Activated B cell treated with CpG ODN at 0.5 μM for 24 hours (primary cell): ENCODE measurements at regions not wholly inside any gene's neighbourhood (a gene's known extent, or its start where the extent isn't known, plus 50 kb on each side); places are given as distances from the start of the nearest gene placed in this dataset.

Experiments
- ATAC-seq: fragments of 200-7000 bp; cut with Tn5 transposase; one replicate; pipeline ENCODE4 v1.10.0; 2021; ENCODE audit warnings: low read depth, mild to moderate bottlenecking, moderate library complexity
- CTCF ChIA-PET: fragments of 350-600 bp; sonication (Branson Sonifier 250); formaldehyde crosslinking; loops from one replicate; lab custom pipeline; 2021; ENCODE audit warnings: antibody characterized with exemption; lab: Charles Lee
- POLR2A ChIA-PET: fragments of 350-600 bp; sonication (Branson Sonifier 250); formaldehyde crosslinking; loops from one replicate; lab custom pipeline; 2021; ENCODE audit warnings: antibody characterized with exemption; lab: Charles Lee
- DNase-seq: peaks from one replicate; pipeline ENCODE4 v3.0.0; 2022
- H3K27ac Mint-ChIP-seq: one replicate; pipeline ENCODE4 v1.8.0; 2020; ENCODE audit warnings: mixed read lengths
- H3K27me3 Mint-ChIP-seq: one replicate; pipeline ENCODE4 v1.8.0; 2021; ENCODE audit warnings: mixed read lengths
- H3K36me3 Mint-ChIP-seq: one replicate; pipeline ENCODE4 v1.8.0; 2021; ENCODE audit warnings: low read depth, mixed read lengths
- H3K4me1 Mint-ChIP-seq: one replicate; pipeline ENCODE4 v1.8.0; 2021; ENCODE audit warnings: mixed read lengths
- H3K4me3 Mint-ChIP-seq: one replicate; pipeline ENCODE4 v1.8.0; 2020; ENCODE audit warnings: mild to moderate bottlenecking, mixed read lengths
- H3K9me3 Mint-ChIP-seq: one replicate; pipeline ENCODE4 v1.8.0; 2020; ENCODE audit warnings: mixed read lengths
- intact Hi-C: fragments of 100-400 bp; cut with micrococcal nuclease; formaldehyde crosslinking; loops from one replicate; pipeline ENCODE4 v1.15.1; 2024
- TF ChIP-seq, protein P1 (sequence below): fragments of 200-600 bp; IDR thresholded peaks from one replicate; pipeline ENCODE4 v1.8.0; 2022; ENCODE audit warnings: antibody characterized with exemption, mild to moderate bottlenecking

DNA sequence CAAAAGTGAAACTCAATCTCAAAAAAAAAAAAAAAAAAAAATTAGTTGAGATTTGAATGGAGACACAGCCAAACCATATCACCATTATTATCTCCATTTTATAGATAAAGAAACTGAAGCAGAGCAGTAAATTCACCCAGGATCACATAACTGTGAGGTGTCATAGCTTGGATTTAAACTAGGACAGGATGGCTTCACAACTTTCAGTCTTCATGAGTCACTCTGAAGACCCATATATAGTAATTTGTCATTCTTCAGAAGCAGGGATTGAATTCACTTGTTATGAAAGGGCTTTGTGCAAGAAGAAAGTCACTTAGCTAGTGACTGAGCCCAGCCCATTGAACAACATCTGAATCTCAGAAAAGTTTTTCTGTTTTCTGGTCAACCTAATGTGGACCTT lies 60.5 kb upstream of the LRIG1 start:
- ChIA-PET POLR2A (interaction anchor here (0.7 kb wide), 1 partner anchor 13 kb away, joined by 9 read pairs; no protein-coding TSS in a partner anchor), CTCF (no interaction called here)
- Mint-ChIP-seq H3K36me3 (no peaks in the 10 kb centered on the region), H3K27me3 (peaks cover 19% of the 10 kb centered on the region), H3K27ac (no peak overlapping the region), H3K9me3 (peaks cover 9% of the 10 kb centered on the region), H3K4me3 (no peak overlapping the region), H3K4me1 (no peaks in the 10 kb centered on the region)
- ATAC-seq (no peak), DNase-seq (no peak)
- intact Hi-C loops: no loop called here
- TF ChIP-seq, protein P1, sequence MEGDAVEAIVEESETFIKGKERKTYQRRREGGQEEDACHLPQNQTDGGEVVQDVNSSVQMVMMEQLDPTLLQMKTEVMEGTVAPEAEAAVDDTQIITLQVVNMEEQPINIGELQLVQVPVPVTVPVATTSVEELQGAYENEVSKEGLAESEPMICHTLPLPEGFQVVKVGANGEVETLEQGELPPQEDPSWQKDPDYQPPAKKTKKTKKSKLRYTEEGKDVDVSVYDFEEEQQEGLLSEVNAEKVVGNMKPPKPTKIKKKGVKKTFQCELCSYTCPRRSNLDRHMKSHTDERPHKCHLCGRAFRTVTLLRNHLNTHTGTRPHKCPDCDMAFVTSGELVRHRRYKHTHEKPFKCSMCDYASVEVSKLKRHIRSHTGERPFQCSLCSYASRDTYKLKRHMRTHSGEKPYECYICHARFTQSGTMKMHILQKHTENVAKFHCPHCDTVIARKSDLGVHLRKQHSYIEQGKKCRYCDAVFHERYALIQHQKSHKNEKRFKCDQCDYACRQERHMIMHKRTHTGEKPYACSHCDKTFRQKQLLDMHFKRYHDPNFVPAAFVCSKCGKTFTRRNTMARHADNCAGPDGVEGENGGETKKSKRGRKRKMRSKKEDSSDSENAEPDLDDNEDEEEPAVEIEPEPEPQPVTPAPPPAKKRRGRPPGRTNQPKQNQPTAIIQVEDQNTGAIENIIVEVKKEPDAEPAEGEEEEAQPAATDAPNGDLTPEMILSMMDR: no peak

DNA sequence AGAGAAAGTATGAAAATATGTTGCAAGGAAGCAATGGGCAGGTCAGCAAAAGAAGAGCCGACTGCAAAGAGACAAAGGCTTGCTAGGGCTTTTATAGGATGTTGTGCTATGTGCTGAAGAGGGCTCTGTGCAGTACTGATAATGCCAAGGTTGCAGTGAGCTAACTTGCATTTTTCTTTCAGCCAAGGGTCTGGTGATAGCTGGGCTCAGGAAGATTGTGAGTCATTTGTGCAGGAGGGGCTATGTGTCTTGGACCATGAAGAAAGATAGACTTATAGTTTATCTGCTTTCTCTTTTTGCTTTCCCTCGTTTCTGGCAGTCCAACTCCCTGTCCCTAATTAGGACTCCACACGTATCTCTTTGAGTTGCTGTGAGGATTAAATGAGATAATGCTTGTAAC lies 64.5 kb upstream of the LRIG1 start:
- no peak for ATAC-seq
- ChIA-PET POLR2A (no interaction called here), CTCF (no interaction called here)
- Mint-ChIP-seq H3K36me3 (no peaks in the 10 kb centered on the region), H3K27me3 (peaks cover 24% of the 10 kb centered on the region), H3K4me1 (no peaks in the 10 kb centered on the region), H3K4me3 (no peak overlapping the region), H3K9me3 (peaks cover 15% of the 10 kb centered on the region), H3K27ac (no peak overlapping the region)
- TF ChIP-seq, protein P1: no peak
- DNase-seq: no peak
- intact Hi-C loops: no loop called here

DNA sequence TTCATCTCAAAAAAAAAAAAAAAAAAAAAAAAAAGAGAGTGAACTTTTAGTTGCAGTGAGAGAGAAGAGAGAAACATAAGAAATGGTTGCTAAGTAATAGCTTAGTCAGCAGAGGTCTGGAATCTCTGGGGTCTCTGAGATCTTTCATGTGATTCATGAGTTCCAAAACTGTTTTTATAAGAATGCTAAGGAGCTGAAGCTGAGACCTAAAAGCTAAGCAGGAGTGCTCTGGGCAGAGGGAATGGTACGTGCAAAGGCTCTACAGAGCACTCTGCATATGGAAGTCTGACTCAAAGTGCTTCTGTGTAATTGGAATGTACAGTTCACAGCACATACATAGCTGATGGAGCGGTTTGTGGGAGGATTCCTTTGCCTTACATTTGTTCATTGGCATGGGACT lies 66.3 kb upstream of the LRIG1 start:
- DNase-seq (no peak), ATAC-seq (no peak)
- Mint-ChIP-seq H3K36me3 (no peaks in the 10 kb centered on the region), H3K4me3 (no peak overlapping the region), H3K4me1 (no peaks in the 10 kb centered on the region), H3K27me3 (peaks cover 26% of the 10 kb centered on the region), H3K9me3 (peaks cover 11% of the 10 kb centered on the region), H3K27ac (no peak overlapping the region)
- CTCF ChIA-PET: no interaction called here
- POLR2A ChIA-PET: interaction anchor here (0.7 kb wide), 1 partner anchor 1039 kb away, joined by 8 read pairs; no protein-coding TSS in a partner anchor
- intact Hi-C loops: no loop called here
- TF ChIP-seq, protein P1: no peak

DNA sequence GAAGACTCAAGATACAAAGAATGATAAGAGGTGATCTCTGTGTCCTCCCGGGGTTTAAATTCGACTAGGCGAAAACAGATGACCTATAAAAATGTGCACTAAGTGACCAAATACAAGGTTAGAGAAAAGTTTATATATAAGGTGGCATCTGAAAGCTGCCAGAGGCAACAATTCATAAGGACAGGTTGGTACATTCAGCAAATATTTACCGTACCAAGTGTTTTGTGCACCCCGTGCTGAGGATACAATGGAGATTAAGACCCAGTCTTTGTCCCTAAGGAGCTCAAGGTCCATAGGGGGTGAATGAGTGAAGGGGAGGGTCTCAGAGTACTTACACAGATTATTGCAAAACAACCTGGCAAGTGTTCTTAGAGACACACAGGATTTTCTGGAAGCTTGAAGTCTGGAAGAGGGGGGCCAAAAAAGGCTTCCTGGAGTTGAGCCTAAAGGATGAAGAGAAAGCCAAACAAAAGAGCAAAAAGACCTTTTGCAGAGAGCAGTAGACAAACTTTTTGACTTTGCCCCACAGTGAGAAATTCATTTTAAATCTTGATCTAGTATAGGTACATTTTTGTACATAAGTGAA lies 71.4 kb upstream of the LRIG1 start:
- ChIA-PET CTCF (no interaction called here), POLR2A (no interaction called here)
- TF ChIP-seq, protein P1: no peak
- Mint-ChIP-seq H3K36me3 (no peaks in the 10 kb centered on the region), H3K4me3 (no peak overlapping the region), H3K4me1 (peaks cover 3% of the 10 kb centered on the region), H3K9me3 (peaks cover 10% of the 10 kb centered on the region), H3K27ac (no peak overlapping the region), H3K27me3 (peaks cover 47% of the 10 kb centered on the region)
- no peak for DNase-seq
- intact Hi-C loops: no loop called here
- ATAC-seq: no peak

DNA sequence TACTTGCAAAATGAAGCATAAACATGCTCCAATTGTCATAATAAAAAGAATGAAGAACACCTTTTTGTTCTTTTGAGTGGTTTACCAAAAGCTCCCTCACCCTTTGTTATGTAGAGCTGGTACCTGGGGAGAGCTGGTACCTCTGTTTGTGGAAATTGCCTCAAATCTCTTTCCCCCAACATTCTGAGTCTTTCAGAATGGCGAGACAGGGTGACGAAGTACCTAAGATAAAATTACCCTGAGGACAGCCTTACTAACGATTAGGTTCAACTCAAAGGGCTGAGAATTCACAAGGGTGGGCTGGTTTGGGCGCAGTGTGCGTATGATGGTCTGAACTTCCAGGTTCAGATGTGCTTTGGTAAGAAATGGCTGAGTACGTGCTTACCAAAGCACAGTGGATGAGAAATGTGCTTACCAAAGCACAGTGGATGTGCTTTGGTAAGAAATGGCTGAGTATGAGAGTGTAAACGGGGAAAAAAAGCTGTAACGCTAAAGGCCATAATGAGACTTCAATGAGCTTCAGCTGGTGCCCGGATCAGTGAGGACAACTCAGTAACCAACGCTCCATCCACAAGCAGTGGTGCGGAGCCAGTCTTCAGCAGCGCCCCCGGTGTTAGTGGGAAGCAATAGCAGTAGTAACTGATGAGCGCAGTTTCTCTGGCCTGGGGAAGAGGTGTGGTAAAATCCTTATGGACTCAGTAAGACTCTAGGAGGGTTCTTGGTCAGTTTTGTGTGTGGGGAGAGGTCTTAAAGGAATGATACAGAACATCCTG lies 72.3 kb upstream of the LRIG1 start:
- no peak for DNase-seq
- ChIA-PET CTCF (no interaction called here), POLR2A (no interaction called here)
- intact Hi-C loops: no loop called here
- Mint-ChIP-seq H3K4me1 (peaks cover 3% of the 10 kb centered on the region), H3K4me3 (no peak overlapping the region), H3K27me3 (peaks cover 52% of the 10 kb centered on the region), H3K27ac (no peak overlapping the region), H3K36me3 (no peaks in the 10 kb centered on the region), H3K9me3 (peaks cover 7% of the 10 kb centered on the region)
- TF ChIP-seq, protein P1: no peak
- ATAC-seq: no peak
